Activated CD4-positive, alpha-beta memory T cell treated with anti-CD3 and anti-CD28 coated beads for 36 hours (primary cell): ENCODE measurements at regions not wholly inside any gene's neighbourhood (a gene's known extent, or its start where the extent isn't known, plus 50 kb on each side); places are given as distances from the start of the nearest gene placed in this dataset.

Source experiments
- CTCF ChIA-PET: fragments of 350-600 bp; sonication (Branson Sonifier 250); formaldehyde crosslinking; loops from one replicate; lab custom pipeline; 2021; ENCODE audit warnings: antibody characterized with exemption, inconsistent platforms; lab: Charles Lee
- POLR2A ChIA-PET: fragments of 350-600 bp; sonication (Branson Sonifier 250); formaldehyde crosslinking; loops from one replicate; lab custom pipeline; 2021; ENCODE audit warnings: antibody characterized with exemption; lab: Charles Lee
- DNase-seq: peaks from one replicate; pipeline ENCODE4 v3.0.0-alpha.2; 2020
- H3K27ac Mint-ChIP-seq: one replicate; pipeline ENCODE4 v1.8.0; 2021; ENCODE audit warnings: mixed read lengths
- H3K27me3 Mint-ChIP-seq: one replicate; pipeline ENCODE4 v1.8.0; 2021; ENCODE audit warnings: mixed read lengths
- H3K36me3 Mint-ChIP-seq: one replicate; pipeline ENCODE4 v1.8.0; 2021; ENCODE audit warnings: mixed read lengths
- H3K4me1 Mint-ChIP-seq: one replicate; pipeline ENCODE4 v1.8.0; 2021; ENCODE audit warnings: low read depth, mixed read lengths
- H3K4me3 Mint-ChIP-seq: one replicate; pipeline ENCODE4 v1.8.0; 2021; ENCODE audit warnings: mild to moderate bottlenecking, mixed read lengths
- H3K9me3 Mint-ChIP-seq: one replicate; pipeline ENCODE4 v1.8.0; 2021; ENCODE audit warnings: mixed read lengths
- intact Hi-C: fragments of 100-400 bp; cut with micrococcal nuclease; formaldehyde crosslinking; loops from one replicate; pipeline ENCODE4 v1.15.1; 2023

GRCh38 chr4:120520761-120521160, 401.8 kb downstream of the PRDM5 start:
- no peak overlapping the region for H3K27ac Mint-ChIP-seq
- no peak overlapping the region for H3K4me3 Mint-ChIP-seq
- intact Hi-C loops: no loop called here
- no peaks in the 10 kb centered on the region for H3K27me3 Mint-ChIP-seq
- ChIA-PET CTCF (no interaction called here), POLR2A (no interaction called here)
- DNase-seq: no peak
- H3K36me3 Mint-ChIP-seq: no peaks in the 10 kb centered on the region
- H3K4me1 Mint-ChIP-seq: no peaks in the 10 kb centered on the region
- no peaks in the 10 kb centered on the region for H3K9me3 Mint-ChIP-seq

- no peak for DNase-seq
- Mint-ChIP-seq H3K36me3 (no peaks in the 10 kb centered on the region), H3K27me3 (no peaks in the 10 kb centered on the region), H3K27ac (no peak overlapping the region), H3K9me3 (no peaks in the 10 kb centered on the region), H3K4me1 (no peaks in the 10 kb centered on the region), H3K4me3 (no peak overlapping the region)
- CTCF ChIA-PET: no interaction called here
- intact Hi-C loops: no loop called here
- POLR2A ChIA-PET: no interaction called here
Observed at GRCh38 chr4:120517966-120518365, 404.6 kb downstream of the PRDM5 start.

- Mint-ChIP-seq H3K36me3 (no peaks in the 10 kb centered on the region), H3K9me3 (peaks cover 4% of the 10 kb centered on the region)
- no peak for DNase-seq
Observed at GRCh38 chr4:120509719-120510118, 412.8 kb downstream of the PRDM5 start.

GRCh38 chr4:120509222-120509621, 413.3 kb downstream of the PRDM5 start:
- POLR2A ChIA-PET: no interaction called here
- Mint-ChIP-seq H3K4me1 (no peaks in the 10 kb centered on the region), H3K36me3 (no peaks in the 10 kb centered on the region), H3K27me3 (no peaks in the 10 kb centered on the region), H3K27ac (no peak overlapping the region), H3K9me3 (peaks cover 4% of the 10 kb centered on the region), H3K4me3 (no peak overlapping the region)
- DNase-seq: no peak
- intact Hi-C loops: no loop called here
- CTCF ChIA-PET: no interaction called here

More at GRCh38 chr4:120509719-120510118, 412.8 kb downstream of the PRDM5 start:
- POLR2A ChIA-PET: no interaction called here
- CTCF ChIA-PET: no interaction called here
- Mint-ChIP-seq H3K4me3 (no peak overlapping the region), H3K27me3 (no peaks in the 10 kb centered on the region), H3K4me1 (no peaks in the 10 kb centered on the region), H3K27ac (no peak overlapping the region)
- intact Hi-C loops: no loop called here

- POLR2A ChIA-PET: no interaction called here
- CTCF ChIA-PET: no interaction called here
- no peaks in the 10 kb centered on the region for H3K27me3 Mint-ChIP-seq
- peaks cover 4% of the 10 kb centered on the region for H3K9me3 Mint-ChIP-seq
- intact Hi-C loops: no loop called here
- DNase-seq: no peak
- no peaks in the 10 kb centered on the region for H3K4me1 Mint-ChIP-seq
- no peaks in the 10 kb centered on the region for H3K36me3 Mint-ChIP-seq
- no peak overlapping the region for H3K4me3 Mint-ChIP-seq
- H3K27ac Mint-ChIP-seq: no peak overlapping the region
Observed at GRCh38 chr4:120508036-120508435, 414.5 kb downstream of the PRDM5 start.

GRCh38 chr4:120506536-120506935, 416.0 kb downstream of the PRDM5 start:
- no peaks in the 10 kb centered on the region for H3K4me1 Mint-ChIP-seq
- CTCF ChIA-PET: no interaction called here
- H3K27me3 Mint-ChIP-seq: no peaks in the 10 kb centered on the region
- H3K4me3 Mint-ChIP-seq: no peak overlapping the region
- DNase-seq: no peak
- POLR2A ChIA-PET: no interaction called here
- H3K36me3 Mint-ChIP-seq: no peaks in the 10 kb centered on the region
- intact Hi-C loops: no loop called here
- H3K27ac Mint-ChIP-seq: no peak overlapping the region
- peaks cover 1% of the 10 kb centered on the region for H3K9me3 Mint-ChIP-seq

GRCh38 chr4:120498678-120499077, 423.8 kb downstream of the PRDM5 start:
- CTCF ChIA-PET: no interaction called here
- POLR2A ChIA-PET: no interaction called here
- intact Hi-C loops: no loop called here
- Mint-ChIP-seq H3K4me3 (no peak overlapping the region), H3K27ac (no peak overlapping the region), H3K9me3 (peaks cover 3% of the 10 kb centered on the region), H3K27me3 (no peaks in the 10 kb centered on the region), H3K36me3 (no peaks in the 10 kb centered on the region), H3K4me1 (no peaks in the 10 kb centered on the region)
- DNase-seq: no peak

- peaks cover 6% of the 10 kb centered on the region for H3K9me3 Mint-ChIP-seq
- POLR2A ChIA-PET: no interaction called here
- H3K4me3 Mint-ChIP-seq: no peak overlapping the region
- intact Hi-C loops: no loop called here
- no peaks in the 10 kb centered on the region for H3K27me3 Mint-ChIP-seq
- H3K4me1 Mint-ChIP-seq: no peaks in the 10 kb centered on the region
- DNase-seq: no peak
- CTCF ChIA-PET: no interaction called here
- H3K36me3 Mint-ChIP-seq: no peaks in the 10 kb centered on the region
- H3K27ac Mint-ChIP-seq: no peak overlapping the region
Observed at GRCh38 chr4:120491481-120491880, 424.8 kb upstream of the MAD2L1 start.

GRCh38 chr4:120481756-120482155, 415.1 kb upstream of the MAD2L1 start:
- intact Hi-C loops: no loop called here
- Mint-ChIP-seq H3K4me3 (no peak overlapping the region), H3K27me3 (no peaks in the 10 kb centered on the region), H3K27ac (no peak overlapping the region), H3K4me1 (no peaks in the 10 kb centered on the region), H3K9me3 (peaks cover 2% of the 10 kb centered on the region), H3K36me3 (no peaks in the 10 kb centered on the region)
- ChIA-PET CTCF (no interaction called here), POLR2A (no interaction called here)
- DNase-seq: no peak

GRCh38 chr4:120472447-120473131, 405.9 kb upstream of the MAD2L1 start:
- POLR2A ChIA-PET: no interaction called here
- H3K4me1 Mint-ChIP-seq: no peaks in the 10 kb centered on the region

GRCh38 chr4:120466429-120466828, 399.8 kb upstream of the MAD2L1 start:
- H3K4me1 Mint-ChIP-seq: no peaks in the 10 kb centered on the region
- H3K27ac Mint-ChIP-seq: no peak overlapping the region

More at GRCh38 chr4:120472447-120473131, 405.9 kb upstream of the MAD2L1 start:
- no peak for DNase-seq
- intact Hi-C loops: no loop called here
- Mint-ChIP-seq H3K36me3 (no peaks in the 10 kb centered on the region), H3K27ac (no peak overlapping the region), H3K9me3 (no peaks in the 10 kb centered on the region), H3K27me3 (no peaks in the 10 kb centered on the region), H3K4me3 (no peak overlapping the region)
- CTCF ChIA-PET: no interaction called here

GRCh38 chr4:120454788-120455187, 388.1 kb upstream of the MAD2L1 start:
- CTCF ChIA-PET: no interaction called here
- no peak overlapping the region for H3K27ac Mint-ChIP-seq

More at GRCh38 chr4:120466429-120466828, 399.8 kb upstream of the MAD2L1 start:
- ChIA-PET CTCF (no interaction called here), POLR2A (no interaction called here)
- Mint-ChIP-seq H3K9me3 (no peaks in the 10 kb centered on the region), H3K4me3 (no peak overlapping the region), H3K27me3 (no peaks in the 10 kb centered on the region), H3K36me3 (no peaks in the 10 kb centered on the region)
- DNase-seq: no peak
- intact Hi-C loops: no loop called here

GRCh38 chr4:120452536-120452935, 385.9 kb upstream of the MAD2L1 start:
- POLR2A ChIA-PET: no interaction called here
- CTCF ChIA-PET: no interaction called here
- Mint-ChIP-seq H3K9me3 (no peaks in the 10 kb centered on the region), H3K4me3 (no peak overlapping the region), H3K27me3 (no peaks in the 10 kb centered on the region), H3K27ac (no peak overlapping the region), H3K4me1 (no peaks in the 10 kb centered on the region), H3K36me3 (no peaks in the 10 kb centered on the region)
- intact Hi-C loops: no loop called here
- no peak for DNase-seq

More at GRCh38 chr4:120454788-120455187, 388.1 kb upstream of the MAD2L1 start:
- Mint-ChIP-seq H3K9me3 (no peaks in the 10 kb centered on the region), H3K4me1 (no peaks in the 10 kb centered on the region), H3K4me3 (no peak overlapping the region), H3K27me3 (no peaks in the 10 kb centered on the region), H3K36me3 (no peaks in the 10 kb centered on the region)
- DNase-seq: no peak
- POLR2A ChIA-PET: no interaction called here
- intact Hi-C loops: no loop called here
